ENCODE measurements at regions not wholly inside any gene's neighbourhood (a gene's known extent, or its start where the extent isn't known, plus 50 kb on each side); places are given as distances from the start of the nearest gene placed in this dataset.

GRCh38 chr5:176711883-176712282 lies 64.6 kb downstream of the TSPAN17 start:
- H3K9me3 Mint-ChIP-seq: peaks cover 0 to 5% of the 10 kb centered on the region in 2 donors
- no peaks in the 10 kb centered on the region for H3K36me3 Mint-ChIP-seq
- no peak overlapping the region for H3K27ac Mint-ChIP-seq

GRCh38 chr5:176712546-176713304 lies 65.4 kb downstream of the TSPAN17 start:
- no peak for ATAC-seq
- no peak for DNase-seq (ENCODE audit: low spot score in 2 of 2)
- Mint-ChIP-seq H3K36me3 (no peaks in the 10 kb centered on the region), H3K27ac (no peak overlapping the region), H3K9me3 (peaks cover 0 to 5% of the 10 kb centered on the region in 2 donors)

More at GRCh38 chr5:176711883-176712282, 64.6 kb downstream of the TSPAN17 start:
- ATAC-seq (no peak), DNase-seq (ENCODE audit: low spot score in 2 of 2) (no peak)

- ATAC-seq (no peak), DNase-seq (ENCODE audit: low spot score in 2 of 2) (no peak)
- Mint-ChIP-seq H3K9me3 (peaks cover 0 to 5% of the 10 kb centered on the region in 2 donors), H3K36me3 (no peaks in the 10 kb centered on the region), H3K27ac (no peak overlapping the region)
Measured at GRCh38 chr5:176713409-176713808, 66.1 kb downstream of the TSPAN17 start.

- no peak for DNase-seq (ENCODE audit: low spot score in 2 of 2)
- ATAC-seq: no peak
- Mint-ChIP-seq H3K27ac (no peak overlapping the region), H3K9me3 (peaks cover 0 to 5% of the 10 kb centered on the region in 2 donors), H3K36me3 (no peaks in the 10 kb centered on the region)
Measured at GRCh38 chr5:176714067-176714466, 66.8 kb downstream of the TSPAN17 start.

- no peak for ATAC-seq
- DNase-seq (ENCODE audit: low spot score in 2 of 2): no peak
- Mint-ChIP-seq H3K36me3 (no peaks in the 10 kb centered on the region), H3K27ac (no peak overlapping the region), H3K9me3 (peaks cover 0 to 5% of the 10 kb centered on the region in 2 donors)
Measured at GRCh38 chr5:176716320-176716719, 69.0 kb downstream of the TSPAN17 start.

GRCh38 chr5:176719113-176719739 lies 71.9 kb downstream of the TSPAN17 start:
- DNase-seq (ENCODE audit: low spot score in 2 of 2): no peak
- Mint-ChIP-seq H3K9me3 (peaks cover 0 to 5% of the 10 kb centered on the region in 2 donors), H3K36me3 (no peaks in the 10 kb centered on the region), H3K27ac (no peak overlapping the region)
- ATAC-seq: no peak

DNA sequence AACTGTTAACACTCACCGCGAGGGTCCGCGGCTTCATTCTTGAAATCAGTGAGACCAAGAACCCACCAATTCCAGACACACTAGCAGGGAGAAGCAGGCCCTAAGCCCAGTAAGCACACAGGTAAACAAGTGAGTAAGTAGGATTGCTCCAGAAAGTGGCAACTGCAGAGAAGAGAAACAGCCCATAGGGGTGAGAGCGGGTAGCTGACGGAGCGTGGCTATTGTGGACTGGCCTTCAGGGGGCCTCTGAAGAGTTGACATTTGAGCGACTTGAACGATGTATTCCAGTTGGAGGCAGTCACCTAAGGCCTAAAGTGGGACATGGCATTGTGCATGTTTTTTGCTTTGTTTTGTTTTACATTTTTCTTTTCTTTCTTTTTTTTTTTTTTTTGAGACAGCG lies 74.2 kb downstream of the TSPAN17 start:
- ATAC-seq (no peak), DNase-seq (ENCODE audit: low spot score in 2 of 2) (no peak)
- H3K36me3 Mint-ChIP-seq: no peaks in the 10 kb centered on the region
- no peaks in the 10 kb centered on the region for H3K9me3 Mint-ChIP-seq
- H3K27ac Mint-ChIP-seq: no peak overlapping the region

DNA sequence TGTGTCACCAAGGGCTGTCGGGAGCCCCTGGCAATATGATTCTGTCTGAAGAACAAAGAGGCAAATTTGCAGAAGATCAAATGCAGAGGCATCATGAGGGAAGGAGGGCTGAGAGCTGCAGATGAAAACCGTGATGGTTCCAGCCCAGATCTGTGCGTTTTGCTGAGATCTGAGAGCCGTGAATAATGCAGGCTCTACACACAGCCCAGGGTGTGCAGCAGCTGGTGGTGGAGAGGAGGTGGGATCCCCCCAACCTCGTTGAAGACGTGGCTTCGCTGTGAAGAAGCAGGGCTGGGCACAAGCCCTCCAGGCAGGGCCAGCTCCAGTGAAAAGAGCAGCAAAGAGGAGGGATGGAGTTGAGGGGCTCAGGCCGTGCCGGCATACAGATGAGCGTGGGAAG lies 75.5 kb downstream of the TSPAN17 start:
- no peak for ATAC-seq
- DNase-seq (ENCODE audit: low spot score in 2 of 2): no peak
- Mint-ChIP-seq H3K27ac (peak overlapping the region in 1 of 2 donors; percentile 74), H3K36me3 (no peaks in the 10 kb centered on the region), H3K9me3 (no peaks in the 10 kb centered on the region)

DNA sequence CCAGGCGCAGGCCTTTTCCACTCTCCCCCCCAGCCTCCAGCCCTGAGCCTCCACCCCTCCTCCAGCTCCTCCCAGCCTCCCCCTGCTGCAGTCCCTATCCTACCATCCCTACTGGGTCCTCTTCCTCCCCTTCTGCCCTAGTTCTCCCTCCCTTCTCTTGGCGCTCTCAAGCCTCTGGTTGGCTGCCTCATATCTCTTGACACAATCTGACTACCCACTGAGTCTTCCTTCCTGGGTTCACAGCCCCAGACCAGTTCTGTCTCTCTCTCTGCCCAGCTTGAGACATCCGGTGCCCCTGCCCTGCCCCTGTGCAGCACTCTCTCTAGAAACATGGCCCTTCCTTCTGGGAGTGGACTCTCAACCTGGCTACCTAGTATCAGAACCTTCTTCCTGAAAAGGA lies 76.2 kb downstream of the TSPAN17 start:
- DNase-seq (ENCODE audit: low spot score in 2 of 2) (no peak), ATAC-seq (no peak)
- no peaks in the 10 kb centered on the region for H3K9me3 Mint-ChIP-seq
- H3K36me3 Mint-ChIP-seq: no peaks in the 10 kb centered on the region
- H3K27ac Mint-ChIP-seq: no peak overlapping the region

DNA sequence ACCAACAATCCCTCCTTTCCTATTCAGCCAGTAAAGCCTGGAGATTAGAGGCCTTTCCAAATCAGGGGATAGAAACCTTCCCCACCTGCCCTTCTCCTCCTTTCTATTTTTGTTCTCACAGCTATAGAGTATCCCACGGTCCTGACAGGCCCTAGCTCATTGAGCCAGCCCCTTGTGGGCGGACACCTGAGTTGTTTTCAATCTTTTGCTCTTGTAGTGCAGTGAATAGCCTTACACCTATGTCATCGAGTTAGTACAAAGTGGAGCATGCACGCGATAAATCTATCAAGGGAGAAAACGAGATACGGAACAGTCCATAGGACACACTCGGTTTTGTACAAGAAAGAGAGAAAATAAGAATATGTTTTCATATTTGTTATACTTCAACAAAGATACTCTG lies 77.2 kb downstream of the TSPAN17 start:
- ATAC-seq: no peak
- Mint-ChIP-seq H3K36me3 (no peaks in the 10 kb centered on the region), H3K9me3 (no peaks in the 10 kb centered on the region), H3K27ac (no peak overlapping the region)
- no peak for DNase-seq (ENCODE audit: low spot score in 2 of 2)

DNA sequence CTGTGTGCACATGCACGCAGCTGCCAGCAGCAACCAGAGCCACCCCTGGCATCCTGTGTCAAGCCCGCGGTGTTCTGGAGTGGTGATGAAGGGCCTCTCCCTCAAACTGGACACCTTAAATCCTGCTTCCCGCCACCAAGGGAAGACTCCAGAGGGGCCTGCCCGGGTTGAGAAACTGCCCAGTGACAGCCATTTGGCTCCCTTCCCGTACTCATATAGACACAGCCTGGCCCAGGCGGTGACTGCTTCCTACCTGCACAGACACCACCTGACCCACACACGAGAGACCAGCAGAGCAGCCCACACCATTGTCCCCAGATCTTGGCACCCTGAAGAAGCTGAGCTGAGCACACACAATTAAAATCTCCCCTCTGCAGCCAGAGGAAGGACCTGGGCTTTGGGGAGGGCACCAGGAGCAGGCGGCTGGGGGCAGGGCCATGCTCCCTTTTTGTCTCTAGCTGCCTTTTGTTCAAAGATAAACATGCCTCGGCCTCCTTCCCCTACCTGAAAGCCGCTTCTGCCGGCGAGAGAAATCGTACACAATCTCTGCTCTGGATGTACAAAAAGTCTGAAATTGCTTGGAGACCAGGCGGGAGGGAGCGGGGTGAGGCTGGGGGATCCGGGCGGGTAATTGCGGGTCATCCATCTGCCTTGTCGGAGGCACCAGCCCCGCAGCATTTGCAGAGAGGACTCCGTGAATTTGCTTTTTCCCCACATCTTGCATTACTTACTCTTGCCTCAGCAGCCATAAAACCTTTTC lies 78.4 kb downstream of the TSPAN17 start:
- no peak for DNase-seq (ENCODE audit: low spot score in 2 of 2)
- Mint-ChIP-seq H3K27ac (no peak overlapping the region), H3K9me3 (no peaks in the 10 kb centered on the region), H3K36me3 (no peaks in the 10 kb centered on the region)
- no peak for ATAC-seq

DNA sequence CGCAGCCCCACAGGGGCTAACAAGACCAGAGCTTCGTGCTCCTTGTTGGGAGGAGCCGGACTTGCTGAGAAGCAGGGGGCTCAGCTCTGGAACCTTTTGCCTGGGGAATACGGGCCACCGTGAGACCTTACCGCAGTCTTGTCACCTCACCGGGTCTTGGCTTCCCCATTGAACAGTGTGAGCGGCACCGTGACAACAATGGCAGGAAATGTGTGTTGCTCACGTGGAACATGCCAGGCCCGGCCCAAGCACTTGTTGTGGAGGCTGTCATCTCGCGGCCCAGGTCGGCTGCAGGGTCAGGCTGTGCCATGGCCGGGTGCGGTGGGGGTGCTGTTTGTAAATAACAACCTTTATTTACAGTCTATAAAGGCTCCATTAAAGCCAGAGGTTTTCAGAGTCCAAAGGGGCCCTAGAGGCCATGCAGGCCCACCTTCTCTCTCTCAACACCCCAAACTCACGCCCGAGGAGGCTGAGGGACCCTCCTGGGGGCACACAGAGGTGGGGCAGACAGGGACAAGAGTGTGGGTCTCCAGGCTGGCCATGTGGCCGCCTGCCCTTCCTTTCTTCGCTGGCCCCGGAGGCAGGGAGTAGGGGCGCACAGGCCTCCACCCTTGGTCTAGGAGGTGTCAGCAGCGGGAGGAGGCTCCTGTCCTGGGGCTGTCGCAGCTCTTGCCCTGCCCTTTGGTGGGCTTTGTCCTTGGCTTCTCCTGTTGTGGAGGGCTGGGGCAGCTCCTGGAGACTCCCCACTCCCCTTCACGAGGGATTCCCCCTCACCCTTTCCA lies 79.7 kb downstream of the TSPAN17 start:
- Mint-ChIP-seq H3K36me3 (no peaks in the 10 kb centered on the region), H3K9me3 (no peaks in the 10 kb centered on the region), H3K27ac (no peak overlapping the region)
- ATAC-seq (no peak), DNase-seq (ENCODE audit: low spot score in 2 of 2) (no peak)

DNA sequence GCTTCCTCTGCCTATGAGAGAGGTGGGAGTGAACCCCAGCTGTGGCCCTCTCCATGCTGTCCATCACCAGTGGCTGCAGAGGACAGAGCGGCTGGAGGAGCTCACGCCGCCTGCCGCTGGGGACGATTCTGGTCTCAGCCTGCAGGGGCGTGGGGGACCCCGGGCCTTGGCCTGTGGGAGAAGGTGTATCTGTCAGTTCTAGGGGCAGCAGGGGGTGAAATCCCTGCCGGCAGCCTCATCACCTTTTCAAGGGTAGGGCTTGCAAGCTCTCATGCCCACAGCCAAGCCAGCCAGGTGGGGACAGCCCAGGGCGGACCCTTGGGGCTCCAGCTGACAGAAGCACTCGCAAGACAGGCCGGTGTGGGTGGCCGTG lies 80.2 kb downstream of the TSPAN17 start:
- Mint-ChIP-seq H3K27ac (no peak overlapping the region), H3K36me3 (no peaks in the 10 kb centered on the region), H3K9me3 (no peaks in the 10 kb centered on the region)
- ATAC-seq (no peak), DNase-seq (ENCODE audit: low spot score in 2 of 2) (no peak)

GRCh38 chr5:176727983-176728675 lies 80.8 kb downstream of the TSPAN17 start:
- H3K27ac Mint-ChIP-seq: no peak overlapping the region
- no peaks in the 10 kb centered on the region for H3K9me3 Mint-ChIP-seq
- no peak for DNase-seq (ENCODE audit: low spot score in 2 of 2)
- no peaks in the 10 kb centered on the region for H3K36me3 Mint-ChIP-seq
- ATAC-seq: no peak

- no peak for ATAC-seq
- Mint-ChIP-seq H3K36me3 (no peaks in the 10 kb centered on the region), H3K9me3 (no peaks in the 10 kb centered on the region), H3K27ac (no peak overlapping the region)
- no peak for DNase-seq (ENCODE audit: low spot score in 2 of 2)
Measured at GRCh38 chr5:176728831-176729251, 81.5 kb upstream of the UNC5A start.

DNA sequence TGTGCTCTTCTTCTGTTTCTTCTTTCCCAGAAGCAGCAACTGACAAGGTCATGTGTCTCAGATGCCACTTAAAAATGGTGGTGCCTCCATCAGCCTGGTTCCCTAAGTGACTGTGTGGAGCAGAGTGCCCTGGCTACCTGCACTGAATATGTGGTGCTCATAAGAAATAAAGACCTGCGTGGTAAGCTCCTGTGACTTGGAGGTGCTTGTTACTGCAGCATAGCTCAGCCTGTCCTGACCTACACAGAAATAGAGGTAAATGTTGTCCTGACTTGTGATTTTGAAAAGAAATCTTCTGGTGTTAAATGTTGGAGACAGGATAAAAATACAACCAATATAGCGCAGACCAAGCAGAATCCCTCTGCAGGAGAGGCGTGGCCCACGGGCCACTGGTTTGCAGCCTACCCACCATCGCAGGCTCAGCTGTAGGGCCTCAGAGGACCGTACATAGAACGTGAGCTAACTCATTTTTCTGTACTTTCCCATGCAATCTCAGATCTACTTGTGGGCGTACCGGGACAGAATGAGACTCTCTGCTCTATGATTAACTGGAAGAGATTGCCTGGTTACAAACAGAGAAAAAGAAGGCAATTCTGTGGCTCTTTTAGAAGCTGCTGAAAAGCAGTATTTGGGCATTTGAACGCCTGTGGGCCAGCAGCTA lies 79.4 kb upstream of the UNC5A start:
- no peak for ATAC-seq
- DNase-seq (ENCODE audit: low spot score in 2 of 2): no peak
- no peak overlapping the region for H3K27ac Mint-ChIP-seq
- H3K9me3 Mint-ChIP-seq: no peaks in the 10 kb centered on the region
- no peaks in the 10 kb centered on the region for H3K36me3 Mint-ChIP-seq

All from activated naive CD4-positive, alpha-beta T cell treated with anti-CD3 and anti-CD28 coated beads, Interleukin-2, amount 50 U/mL, for 72 hours (primary cell).